Endothelial cell of umbilical vein (primary cell): ENCODE measurements at regions not wholly inside any gene's neighbourhood (a gene's known extent, or its start where the extent isn't known, plus 50 kb on each side); places are given as distances from the start of the nearest gene placed in this dataset.

Experiments used
- BruUV-seq: library from RNA; stranded (reverse); fragments of 400-500 nt; replicated peaks from 2 replicates; lab custom pipeline; 2021; lab: Mats Ljungman, UMichigan
- CTCF ChIA-PET: fragments of 300-600, 350-600 bp; sonication (Branson Sonifier 250); formaldehyde crosslinking; loops from one replicate; lab custom pipeline; 2021; ENCODE audit warnings: antibody characterized with exemption, inconsistent platforms; lab: Charles Lee
- POLR2A ChIA-PET: fragments of 300-600, 350-600 bp; sonication (Branson Sonifier 250); formaldehyde crosslinking; loops from one replicate; lab custom pipeline; 2021; ENCODE audit warnings: antibody characterized with exemption, inconsistent platforms; lab: Charles Lee
- DNase-seq: peaks from one replicate; pipeline ENCODE4 v3.0.0-alpha.2; 2011; ENCODE audit warnings: low read depth, low spot score
- FAIRE-seq: peaks from 2 replicates; lab custom pipeline; 2011; peaks lifted over from hg19 to GRCh38; lab: Jason Lieb, UNC
- H2AFZ ChIP-seq: 2 replicates; pipeline ENCODE4 v1.6.0; 2012; ENCODE audit warnings: low read depth, low read length, control low read depth, inconsistent platforms
- H3K27ac ChIP-seq: 2 replicates; pipeline ENCODE4 v1.5.1; 2011; ENCODE audit warnings: low read depth, mild to moderate bottlenecking, control low read depth, low read length, moderate library complexity; ENCODE audit not compliant: insufficient read depth
- H3K27me3 ChIP-seq, 2 experiments: 2 replicates each; pipeline versions ENCODE4 v1.6.0 to v1.6.1; 2011; ENCODE audit warnings: low read length in 2 of 2, mixed read lengths in 1 of 2; ENCODE audit not compliant: control insufficient read depth in 2 of 2, insufficient read depth in 2 of 2
- H3K36me3 ChIP-seq, 2 experiments: 2 replicates in 1 of 2; 3 replicates in 1 of 2; pipeline ENCODE4 v1.5.1; 2011; ENCODE audit warnings: low read length in 2 of 2, mild to moderate bottlenecking in 1 of 2, moderate library complexity in 1 of 2; ENCODE audit not compliant: control insufficient read depth in 2 of 2, insufficient read depth in 2 of 2; ENCODE audit errors: extremely low read depth in 1 of 2
- H3K4me1 ChIP-seq: 3 replicates; pipeline ENCODE4 v1.5.1; 2011; ENCODE audit warnings: mild to moderate bottlenecking, low read length; ENCODE audit not compliant: control insufficient read depth, insufficient read depth; ENCODE audit errors: extremely low read depth
- H3K4me2 ChIP-seq: 2 replicates; pipeline ENCODE4 v1.6.1; 2011; ENCODE audit warnings: low read length, control low read depth, mixed read lengths; ENCODE audit not compliant: insufficient read depth
- H3K4me3 ChIP-seq, 3 experiments: fragments of 200-600 bp in 1 of 3; sonication (generic), shearing (Covaris generic) in 1 of 3; replicated peaks in 1 of 3; 2 replicates each; pipeline ENCODE4 v1.5.1; 2011 to 2016; ENCODE audit warnings: control low read depth in 3 of 3, low read length in 3 of 3, mild to moderate bottlenecking in 2 of 3, inconsistent platforms in 1 of 3, low read depth in 1 of 3, moderate library complexity in 1 of 3; ENCODE audit not compliant: insufficient read depth in 1 of 3
- H3K79me2 ChIP-seq: 2 replicates; pipeline ENCODE4 v1.6.0; 2012; ENCODE audit warnings: low read length, inconsistent platforms; ENCODE audit not compliant: control insufficient read depth, insufficient read depth
- H3K9ac ChIP-seq: replicated peaks from 2 replicates; pipeline ENCODE3; 2011; ENCODE audit warnings: low read length, control low read depth; ENCODE audit not compliant: insufficient read depth; ENCODE audit errors: extremely low read depth
- H3K9me1 ChIP-seq: replicated peaks from 3 replicates; pipeline ENCODE4 v1.6.0; 2011; ENCODE audit warnings: mild to moderate bottlenecking, low read length; ENCODE audit not compliant: control insufficient read depth, insufficient read depth; ENCODE audit errors: extremely low read depth
- H3K9me3 ChIP-seq: replicated peaks from 2 replicates; pipeline ENCODE4 v1.5.1; 2012; ENCODE audit warnings: low read length, inconsistent platforms; ENCODE audit not compliant: control insufficient read depth, insufficient read depth
- H4K20me1 ChIP-seq: replicated peaks from 2 replicates; pipeline ENCODE3; 2011; ENCODE audit warnings: mild to moderate bottlenecking, low read length; ENCODE audit not compliant: control insufficient read depth, insufficient read depth; ENCODE audit errors: extremely low read depth
- CTCF ChIP-seq, 2 donors: IDR thresholded peaks; 1 replicate in 1 of 2; 2 replicates in 1 of 2; pipeline ENCODE4 v1.5.1; 2011; ENCODE audit warnings: low read length in 2 of 2, mild to moderate bottlenecking in 2 of 2, moderate library complexity in 2 of 2, control low read depth in 1 of 2, inconsistent platforms in 1 of 2, low read depth in 1 of 2; ENCODE audit not compliant: insufficient read depth in 1 of 2; ENCODE audit errors: extremely low read depth in 1 of 2
- EZH2 ChIP-seq: IDR thresholded peaks from 2 replicates; pipeline ENCODE4 v1.6.1; 2012; ENCODE audit warnings: borderline replicate concordance, low read depth, mild to moderate bottlenecking, moderate library complexity, low read length, inconsistent platforms; ENCODE audit not compliant: severe bottlenecking
- FOS ChIP-seq: IDR thresholded peaks from 2 replicates; pipeline ENCODE4 v1.6.1; 2011; ENCODE audit warnings: mild to moderate bottlenecking, low read length, moderate library complexity, borderline replicate concordance; ENCODE audit not compliant: insufficient read depth
- GATA2 ChIP-seq: IDR thresholded peaks from 2 replicates; pipeline ENCODE4 v1.7.0; 2011; ENCODE audit warnings: low read depth, mild to moderate bottlenecking, moderate library complexity, mixed read lengths, low read length; ENCODE audit not compliant: insufficient read length, insufficient read depth
- JUN ChIP-seq: IDR thresholded peaks from 2 replicates; pipeline ENCODE4 v1.6.1; 2011; ENCODE audit warnings: borderline replicate concordance, low read depth; ENCODE audit not compliant: insufficient read length, insufficient read depth
- MYC ChIP-seq: IDR thresholded peaks from one replicate; pipeline ENCODE4 v1.6.1; 2011; ENCODE audit warnings: mild to moderate bottlenecking, low read depth, low read length
- POLR2A ChIP-seq: IDR thresholded peaks from 2 replicates; pipeline ENCODE4 v1.6.1; 2012; ENCODE audit warnings: low read depth, mild to moderate bottlenecking, control low read depth, low read length
- POLR2AphosphoS5 ChIP-seq: IDR thresholded peaks from 2 replicates; pipeline ENCODE4 v1.6.1; 2012; ENCODE audit warnings: low read depth, mild to moderate bottlenecking, control low read depth, low read length, moderate library complexity; ENCODE audit not compliant: insufficient read depth
- dilution Hi-C: fragments of 300-500 bp; cut with MboI; formaldehyde crosslinking; loops from one replicate; pipeline ENCODE4 v1.15.0; 2019; ENCODE audit warnings: low sequenced_read_pairs; ENCODE audit not compliant: extremely low pct_ligation_motif_present
- intact Hi-C: fragments of 100-400 bp; cut with micrococcal nuclease; formaldehyde crosslinking; loops from one replicate; pipeline ENCODE4 v1.10.0; 2022
- TF ChIP-seq, protein P1 (sequence below): IDR thresholded peaks from 2 replicates; pipeline ENCODE4 v1.6.1; 2011; ENCODE audit not compliant: insufficient read depth, insufficient read length

DNA sequence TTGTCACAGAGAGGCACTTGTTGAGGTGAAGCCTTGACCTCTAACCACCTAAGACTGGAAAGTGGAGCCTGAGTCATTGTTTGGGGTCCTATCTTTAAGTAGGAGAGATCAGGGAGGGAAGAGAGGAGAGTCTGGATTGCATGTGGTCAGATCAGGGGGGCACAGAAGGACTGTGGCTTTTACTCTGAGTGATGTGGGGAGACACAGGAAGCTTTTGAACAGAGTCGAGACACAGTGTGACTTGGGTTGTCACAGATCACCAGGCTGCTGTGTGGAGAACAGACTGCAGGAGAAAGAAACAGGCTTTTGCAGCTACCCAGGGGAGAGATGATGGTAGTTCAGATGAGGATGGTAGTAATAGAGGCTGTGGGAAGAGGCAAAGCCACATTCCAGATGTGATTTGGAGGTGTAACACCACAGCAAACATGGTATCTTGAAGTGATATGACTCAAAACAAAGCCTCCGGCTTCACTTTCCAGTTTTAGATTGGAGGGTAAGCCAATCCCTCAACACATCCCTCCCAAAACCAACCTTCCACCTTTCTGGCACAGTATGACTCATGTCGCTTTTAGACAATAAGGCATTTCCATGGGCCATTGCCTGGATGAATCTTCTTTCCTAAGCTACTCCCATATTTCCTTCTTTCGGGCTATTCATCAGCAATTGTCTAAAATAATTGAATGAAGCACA is 125.8 kb upstream of the SLC44A3 start:
- Histone ChIP-seq H3K4me1 (no peaks in the 10 kb centered on the region), H3K9me3 (no peaks in the 10 kb centered on the region), H3K9ac (no peak overlapping the region), H3K79me2 (no peaks in the 10 kb centered on the region), H3K27ac (no peak overlapping the region), H3K9me1 (no peaks in the 10 kb centered on the region), H3K36me3 (no peaks in the 10 kb centered on the region), H2AFZ (no peak overlapping the region), H3K27me3 (peaks cover 8 to 12% of the 10 kb centered on the region in 2 experiments), H4K20me1 (no peaks in the 10 kb centered on the region), H3K4me2 (no peak overlapping the region), H3K4me3 (no peak overlapping the region)
- TF ChIP-seq MYC: no peak
- TF ChIP-seq, protein P1, sequence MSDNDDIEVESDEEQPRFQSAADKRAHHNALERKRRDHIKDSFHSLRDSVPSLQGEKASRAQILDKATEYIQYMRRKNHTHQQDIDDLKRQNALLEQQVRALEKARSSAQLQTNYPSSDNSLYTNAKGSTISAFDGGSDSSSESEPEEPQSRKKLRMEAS: no peak
- no peak for TF ChIP-seq EZH2
- no peak for TF ChIP-seq POLR2A
- no peak for TF ChIP-seq JUN
- TF ChIP-seq CTCF (IDR thresholded peaks at IDR 0.05; ENCODE audit: extremely low read depth in 1 of 2, insufficient read depth in 1 of 2, low read depth in 1 of 2, low read length in 2 of 2): no peak
- no peak for TF ChIP-seq GATA2
- no peak for TF ChIP-seq POLR2AphosphoS5
- no peak for TF ChIP-seq FOS
- intact Hi-C loops: no loop called here
- DNase-seq (no peak), FAIRE-seq (no peak)
- dilution Hi-C loops: no loop called here
- CTCF ChIA-PET: interaction anchor here (0.9 kb wide), 1 partner anchor 29 kb away, joined by 3 read pairs; no protein-coding TSS in a partner anchor
- no TSS peak for BruUV-seq
- POLR2A ChIA-PET: no interaction called here
